ELF-1 (cell line): ENCODE measurements at regions not wholly inside any gene's neighbourhood (a gene's known extent, or its start where the extent isn't known, plus 50 kb on each side); places are given as distances from the start of the nearest gene placed in this dataset.

Source experiments
- DNase-seq: peaks from one replicate; pipeline ENCODE4 v3.0.0-alpha.2; 2016; ENCODE audit warnings: low read depth, low spot score

- DNase-seq: peak; percentile 7
Observed at GRCh38 chr1:238214449-238214848, 323.7 kb upstream of the ZP4 start.

- no peak for DNase-seq
Observed at GRCh38 chr1:238205045-238205662, 314.4 kb upstream of the ZP4 start.

GRCh38 chr1:238201992-238202391 lies 311.3 kb upstream of the ZP4 start:
- DNase-seq: no peak

GRCh38 chr1:238199325-238199724 lies 308.6 kb upstream of the ZP4 start:
- DNase-seq: no peak

GRCh38 chr1:238196516-238196915 lies 305.8 kb upstream of the ZP4 start:
- DNase-seq: no peak

GRCh38 chr1:238191170-238191569 lies 300.4 kb upstream of the ZP4 start:
- no peak for DNase-seq

GRCh38 chr1:238187575-238187949 lies 296.8 kb upstream of the ZP4 start:
- no peak for DNase-seq

GRCh38 chr1:238186887-238187574 lies 296.3 kb upstream of the ZP4 start:
- DNase-seq: no peak

- peak; percentile 59 for DNase-seq
Observed at GRCh38 chr1:238177960-238178645, 287.4 kb upstream of the ZP4 start.

- peak; percentile 86 for DNase-seq
Observed at GRCh38 chr1:238177351-238177750, 286.6 kb upstream of the ZP4 start.

- no peak for DNase-seq
Observed at GRCh38 chr1:238176441-238176840, 285.7 kb upstream of the ZP4 start.

GRCh38 chr1:238171985-238172384 lies 281.3 kb upstream of the ZP4 start:
- DNase-seq: no peak

- no peak for DNase-seq
Observed at GRCh38 chr1:238161955-238162354, 271.2 kb upstream of the ZP4 start.

GRCh38 chr1:238153939-238154338 lies 263.2 kb upstream of the ZP4 start:
- DNase-seq: no peak

- no peak for DNase-seq
Observed at GRCh38 chr1:238153253-238153652, 262.5 kb upstream of the ZP4 start.

GRCh38 chr1:238152119-238152518 lies 261.4 kb upstream of the ZP4 start:
- no peak for DNase-seq

GRCh38 chr1:238143038-238143437 lies 252.3 kb upstream of the ZP4 start:
- DNase-seq: no peak

GRCh38 chr1:238141353-238141752 lies 250.6 kb upstream of the ZP4 start:
- DNase-seq: no peak

- no peak for DNase-seq
Observed at GRCh38 chr1:238139713-238140112, 249.0 kb upstream of the ZP4 start.

GRCh38 chr1:238138059-238138626 lies 247.4 kb upstream of the ZP4 start:
- DNase-seq: no peak

GRCh38 chr1:238135708-238136664 lies 245.3 kb upstream of the ZP4 start:
- no peak for DNase-seq

GRCh38 chr1:238129677-238130076 lies 239.0 kb upstream of the ZP4 start:
- no peak for DNase-seq
